PC-3 (cell line): ENCODE measurements at regions not wholly inside any gene's neighbourhood (a gene's known extent, or its start where the extent isn't known, plus 50 kb on each side); places are given as distances from the start of the nearest gene placed in this dataset.
A peak's percentile ranks its signal among the peaks of the same experiment; 100 is the strongest.

Experiments used
- CTCF ChIP-seq: fragments of 300-600 bp; sonication (generic); conservative IDR thresholded peaks from 2 replicates; pipeline ENCODE4 v1.5.1; 2017; ENCODE audit warnings: antibody characterized with exemption, low read depth, mild to moderate bottlenecking, low read length
- EZH2 ChIP-seq: fragments of 300-600 bp; sonication (generic); IDR thresholded peaks from one replicate; pipeline ENCODE4 v1.6.1; 2017; ENCODE audit warnings: antibody characterized with exemption, mild to moderate bottlenecking, low read length; ENCODE audit not compliant: unreplicated experiment
- EZH2phosphoT487 ChIP-seq: fragments of 300-600 bp; sonication (generic); IDR thresholded peaks from 2 replicates; pipeline ENCODE4 v1.6.1; 2018; ENCODE audit warnings: mild to moderate bottlenecking, antibody characterized with exemption, low read length, borderline replicate concordance

DNA sequence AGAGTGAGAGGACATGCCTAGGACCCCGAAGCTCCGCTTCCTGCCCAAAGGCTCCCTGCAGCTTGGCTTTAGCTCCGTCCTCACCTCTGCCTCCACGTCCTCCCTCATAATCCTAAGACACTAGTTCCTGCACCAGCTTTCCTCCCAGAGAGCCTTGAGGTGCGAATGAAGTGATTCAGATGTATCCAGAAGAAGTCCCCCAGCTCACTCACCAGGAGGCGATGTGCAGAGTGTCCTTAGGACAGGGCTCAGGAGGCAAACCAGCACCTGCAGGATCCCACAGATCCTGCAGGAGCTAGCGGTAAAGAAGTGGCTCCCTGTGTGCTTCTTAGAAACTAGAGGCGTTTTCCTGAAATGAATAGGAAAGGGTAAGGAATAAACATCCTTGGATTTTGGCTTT lies 109.7 kb downstream of the HSPH1 start:
- 0 out of 2 replicates have a peak, but pooled peaks have one; percentile 10 for TF ChIP-seq CTCF
- TF ChIP-seq EZH2phosphoT487 = no peak
- no peak for TF ChIP-seq EZH2
